Limb (tissue), 2 donors: ENCODE measurements at regions not wholly inside any gene's neighbourhood (a gene's known extent, or its start where the extent isn't known, plus 50 kb on each side); places are given as distances from the start of the nearest gene placed in this dataset.

ENCODE experiments used
- DNase-seq, 2 donors: peaks; one replicate each; pipeline ENCODE4 v3.0.0-alpha.2; 2016; ENCODE audit errors: extremely low spot score in 2 of 2

- DNase-seq = no peak
These were observed 263.9 kb upstream of the IGF1R start for GRCh38 chr15:98384328-98385029.

- DNase-seq = no peak
These were observed 262.5 kb upstream of the IGF1R start for GRCh38 chr15:98385752-98386381.

- no peak for DNase-seq
These were observed 261.8 kb upstream of the IGF1R start for GRCh38 chr15:98386561-98386960.

GRCh38 chr15:98387866-98388265 lies 260.5 kb upstream of the IGF1R start:
- no peak for DNase-seq

- no peak for DNase-seq
These were observed 257.3 kb upstream of the IGF1R start for GRCh38 chr15:98390946-98391530.

GRCh38 chr15:98391568-98391967 lies 256.8 kb upstream of the IGF1R start:
- no peak for DNase-seq

GRCh38 chr15:98393471-98393870 lies 254.9 kb upstream of the IGF1R start:
- DNase-seq = no peak

GRCh38 chr15:98394546-98394945 lies 253.8 kb upstream of the IGF1R start:
- DNase-seq = no peak

GRCh38 chr15:98395974-98396610 lies 252.2 kb upstream of the IGF1R start:
- no peak for DNase-seq

GRCh38 chr15:98397419-98397818 lies 250.9 kb upstream of the IGF1R start:
- no peak for DNase-seq

- no peak for DNase-seq
These were observed 250.3 kb upstream of the IGF1R start for GRCh38 chr15:98398056-98398455.

GRCh38 chr15:98398886-98399285 lies 249.5 kb upstream of the IGF1R start:
- DNase-seq = no peak

GRCh38 chr15:98400120-98400519 lies 248.2 kb upstream of the IGF1R start:
- no peak for DNase-seq

- no peak for DNase-seq
These were observed 247.3 kb upstream of the IGF1R start for GRCh38 chr15:98401029-98401428.

- DNase-seq = no peak
These were observed 245.9 kb upstream of the IGF1R start for GRCh38 chr15:98402486-98402885.

- no peak for DNase-seq
These were observed 245.2 kb upstream of the IGF1R start for GRCh38 chr15:98403169-98403568.

- no peak for DNase-seq
These were observed 244.8 kb upstream of the IGF1R start for GRCh38 chr15:98403569-98403968.

GRCh38 chr15:98405013-98405412 lies 243.3 kb upstream of the IGF1R start:
- no peak for DNase-seq

- DNase-seq = no peak
These were observed 240.1 kb upstream of the IGF1R start for GRCh38 chr15:98408231-98408630.

- DNase-seq = no peak
These were observed 238.0 kb upstream of the IGF1R start for GRCh38 chr15:98410328-98410727.

- DNase-seq = no peak
These were observed 235.5 kb upstream of the IGF1R start for GRCh38 chr15:98412852-98413251.

- DNase-seq = no peak
These were observed 234.3 kb upstream of the IGF1R start for GRCh38 chr15:98413933-98414546.
